Esophagus muscularis mucosa (tissue), 4 donors: ENCODE measurements at regions not wholly inside any gene's neighbourhood (a gene's known extent, or its start where the extent isn't known, plus 50 kb on each side); places are given as distances from the start of the nearest gene placed in this dataset.
A peak's percentile ranks its signal among the peaks of the same experiment; 100 is the strongest.

Source experiments
- DNase-seq: peaks from one replicate; pipeline ENCODE4 v3.0.0-alpha.2; 2017; ENCODE audit errors: extremely low spot score
- H3K27ac ChIP-seq, 4 donors: fragments of 200-600 bp; sonication (generic); replicated peaks in 1 of 4; 1 replicate in 3 of 4; 2 replicates in 1 of 4; pipeline ENCODE4 v1.5.1; 2016 to 2019; ENCODE audit warnings: mild to moderate bottlenecking in 1 of 4
- H3K27me3 ChIP-seq, 4 donors: fragments of 200-600 bp; sonication (generic); one replicate each; pipeline versions ENCODE4 v1.5.1 to v1.6.0; 2016 to 2019
- H3K36me3 ChIP-seq, 4 donors: fragments of 200-600 bp; sonication (generic); one replicate each; pipeline ENCODE4 v1.5.1; 2016 to 2019
- H3K4me1 ChIP-seq, 4 donors: fragments of 200-600 bp; sonication (generic); one replicate each; pipeline ENCODE4 v1.5.1; 2016 to 2019
- H3K4me3 ChIP-seq, 4 donors: fragments of 200-600 bp; sonication (generic); 1 replicate in 2 of 4; 2 replicates in 2 of 4; pipeline ENCODE4 v1.5.1; 2016 to 2019; ENCODE audit warnings: mild to moderate bottlenecking in 4 of 4, moderate library complexity in 1 of 4
- H3K9me3 ChIP-seq, 4 donors: fragments of 200-600 bp; sonication (generic); 1 replicate in 3 of 4; 2 replicates in 1 of 4; pipeline ENCODE4 v1.5.1; 2016 to 2019
- EP300 ChIP-seq: sonication (generic); formaldehyde crosslinking; IDR thresholded peaks from one replicate; pipeline ENCODE4 v1.6.1; 2017; ENCODE audit warnings: antibody characterized with exemption
- POLR2A ChIP-seq: fragments of 450-650 bp; IDR thresholded peaks from one replicate; pipeline ENCODE4 v1.6.1; 2017; ENCODE audit warnings: antibody characterized with exemption, moderate library complexity, mild to moderate bottlenecking, low read depth
- POLR2AphosphoS5 ChIP-seq, 2 donors: sonication (generic); formaldehyde crosslinking; IDR thresholded peaks; one replicate each; pipeline ENCODE4 v1.6.1; 2017; ENCODE audit warnings: antibody characterized with exemption in 2 of 2
- WGBS: methylation state at CpG from one replicate; pipeline ENCODE4 v1.1.5; 2018; 5-methylcytosine and 5-hydroxymethylcytosine counted together
- intact Hi-C: fragments of 100-400 bp; cut with DNase I; formaldehyde crosslinking; loops from one replicate; pipeline ENCODE4 v1.15.1; 2023
- TF ChIP-seq, protein P1 (sequence below), 3 experiments: fragments of 200-600 bp in 2 of 3; fragments of 450-650 bp in 1 of 3; sonication (generic) in 2 of 3; IDR thresholded peaks; one replicate each; pipeline ENCODE4 v1.5.1; 2017 to 2019; ENCODE audit warnings: antibody characterized with exemption in 3 of 3, mild to moderate bottlenecking in 2 of 3, moderate library complexity in 1 of 3

DNA sequence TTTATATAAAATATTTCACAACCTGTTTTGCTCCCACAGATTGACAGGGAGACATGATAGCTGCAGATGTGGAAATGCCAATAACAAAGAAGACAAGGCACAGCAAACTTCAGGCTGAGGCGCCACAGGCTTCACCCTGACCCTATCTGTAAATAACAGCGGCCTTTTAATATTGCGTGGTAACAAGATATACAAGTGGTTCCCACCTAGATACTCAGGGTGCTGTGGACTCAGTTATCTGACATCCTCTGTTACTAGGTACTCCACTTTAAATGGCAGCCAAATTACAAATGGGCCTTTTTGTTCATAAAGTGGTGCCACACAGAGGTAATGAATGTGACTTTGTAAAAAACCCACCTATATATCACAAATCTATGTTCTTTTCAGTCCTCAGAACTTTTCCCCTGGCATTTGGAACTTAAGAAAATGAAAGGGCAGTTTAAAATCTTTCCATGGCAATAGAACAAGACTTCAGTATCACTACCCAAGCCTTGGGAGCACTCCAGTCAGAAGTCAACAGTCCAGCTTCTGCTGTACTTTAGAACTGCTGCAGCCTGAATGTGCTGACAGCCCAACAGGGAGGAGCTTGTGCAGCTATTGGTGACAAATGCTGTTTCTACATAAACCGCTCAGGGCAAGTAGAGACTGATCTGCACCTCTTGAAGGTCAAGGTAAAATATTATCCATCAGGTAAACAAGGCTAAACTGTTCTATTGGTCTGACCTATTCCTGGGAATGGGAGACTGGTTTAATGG, 86.2 kb upstream of the DCD start:
- 83% methylated on average over 4 of the region's 4 CpGs for WGBS
- Histone ChIP-seq H3K27ac (no peak overlapping the region), H3K4me1 (no peaks in the 10 kb centered on the region)

DNA sequence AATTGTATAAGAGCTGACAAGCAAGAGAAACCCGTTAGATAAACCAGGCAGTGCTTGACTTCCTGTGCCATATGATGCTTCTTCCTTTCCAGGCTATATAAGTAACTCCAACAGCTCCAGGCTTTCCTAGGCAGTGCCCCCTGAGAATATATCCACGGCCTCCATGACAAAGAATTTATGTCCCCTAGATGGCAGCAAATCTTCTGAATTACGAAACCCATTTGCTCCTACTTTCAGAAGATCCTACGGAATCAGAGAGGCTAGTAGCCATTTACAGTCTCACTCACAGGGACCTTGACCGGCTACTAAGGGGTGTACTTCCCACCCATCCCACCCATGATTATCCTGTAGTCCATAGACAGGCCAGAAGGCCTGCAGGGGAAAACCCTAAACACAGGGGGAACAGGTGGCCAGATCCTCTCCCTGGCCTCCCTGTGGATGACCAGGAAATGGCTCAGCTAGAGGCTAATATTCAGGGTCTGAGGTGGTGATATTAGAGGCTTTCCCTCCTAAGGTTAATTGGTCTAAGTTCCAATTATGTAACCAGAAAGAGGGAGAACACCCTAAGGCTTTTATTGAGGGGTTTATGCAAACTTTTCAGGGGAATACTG, 77.2 kb upstream of the DCD start:
- Histone ChIP-seq H3K27ac (no peak overlapping the region), H3K4me1 (no peaks in the 10 kb centered on the region), H3K36me3 (no peaks in the 10 kb centered on the region), H3K9me3 (no peaks in the 10 kb centered on the region), H3K27me3 (peaks cover 0 to 4% (median 0%) of the 10 kb centered on the region in 4 donors), H3K4me3 (no peak overlapping the region)
- no peak for TF ChIP-seq POLR2AphosphoS5 (IDR thresholded peaks at IDR 0.05)
- TF ChIP-seq, protein P1, sequence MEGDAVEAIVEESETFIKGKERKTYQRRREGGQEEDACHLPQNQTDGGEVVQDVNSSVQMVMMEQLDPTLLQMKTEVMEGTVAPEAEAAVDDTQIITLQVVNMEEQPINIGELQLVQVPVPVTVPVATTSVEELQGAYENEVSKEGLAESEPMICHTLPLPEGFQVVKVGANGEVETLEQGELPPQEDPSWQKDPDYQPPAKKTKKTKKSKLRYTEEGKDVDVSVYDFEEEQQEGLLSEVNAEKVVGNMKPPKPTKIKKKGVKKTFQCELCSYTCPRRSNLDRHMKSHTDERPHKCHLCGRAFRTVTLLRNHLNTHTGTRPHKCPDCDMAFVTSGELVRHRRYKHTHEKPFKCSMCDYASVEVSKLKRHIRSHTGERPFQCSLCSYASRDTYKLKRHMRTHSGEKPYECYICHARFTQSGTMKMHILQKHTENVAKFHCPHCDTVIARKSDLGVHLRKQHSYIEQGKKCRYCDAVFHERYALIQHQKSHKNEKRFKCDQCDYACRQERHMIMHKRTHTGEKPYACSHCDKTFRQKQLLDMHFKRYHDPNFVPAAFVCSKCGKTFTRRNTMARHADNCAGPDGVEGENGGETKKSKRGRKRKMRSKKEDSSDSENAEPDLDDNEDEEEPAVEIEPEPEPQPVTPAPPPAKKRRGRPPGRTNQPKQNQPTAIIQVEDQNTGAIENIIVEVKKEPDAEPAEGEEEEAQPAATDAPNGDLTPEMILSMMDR (IDR thresholded peaks at IDR 0.05) = peak in 1 of 3 experiments; percentile 12
- 30% methylated on average over 5 of the region's 5 CpGs for WGBS
- DNase-seq = no peak
- intact Hi-C loops = no loop called here

More for the DNA sequence above, 86.2 kb upstream of the DCD start:
- DNase-seq = no peak
- no peaks in the 10 kb centered on the region for H3K36me3 ChIP-seq
- H3K9me3 ChIP-seq = no peaks in the 10 kb centered on the region
- TF ChIP-seq, protein P1 (IDR thresholded peaks at IDR 0.05) = no peak
- no peak overlapping the region for H3K4me3 ChIP-seq
- intact Hi-C loops = no loop called here
- no peaks in the 10 kb centered on the region for H3K27me3 ChIP-seq

DNA sequence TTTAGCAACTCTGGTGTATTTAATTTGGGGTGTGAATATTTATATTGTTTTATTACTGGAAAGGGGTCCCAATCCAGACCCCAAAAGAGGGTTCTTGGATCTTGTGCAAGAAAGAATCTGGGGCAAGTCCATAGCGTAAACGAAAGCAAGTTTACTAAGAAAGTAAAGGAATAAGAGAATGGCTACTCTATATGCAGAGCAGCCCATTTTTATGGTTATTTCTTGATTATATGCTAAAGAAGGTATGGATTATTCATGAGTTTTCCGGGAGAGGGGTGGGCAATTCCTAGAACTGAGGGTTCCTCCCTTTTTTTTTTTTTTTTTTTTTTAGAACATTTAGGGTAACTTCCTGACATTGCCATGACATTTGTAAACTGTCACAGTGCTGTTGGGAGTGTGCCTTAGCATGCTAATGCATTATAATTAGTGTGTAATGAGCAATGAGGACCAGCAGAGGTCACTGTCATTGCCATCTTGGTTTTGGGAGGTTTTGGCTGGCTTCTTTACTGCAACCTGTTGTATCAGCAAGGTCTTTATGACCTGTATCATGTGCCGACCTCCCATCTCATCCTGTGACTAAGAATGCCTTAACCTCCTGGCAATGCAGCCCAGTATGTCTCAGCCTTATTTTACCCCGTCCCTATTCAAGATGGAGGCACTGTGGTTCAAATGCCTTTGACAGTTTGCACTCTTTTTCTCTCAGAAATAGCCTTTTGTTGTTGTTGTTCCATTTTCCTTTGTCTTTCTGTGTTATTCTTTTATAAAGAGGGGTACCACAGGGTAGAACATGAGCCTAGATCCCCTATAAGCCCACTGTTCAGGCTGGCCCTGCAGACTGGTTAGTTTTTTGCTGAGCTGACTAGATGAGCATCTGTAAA, 75.5 kb upstream of the DCD start:
- no peak for DNase-seq
- no peaks in the 10 kb centered on the region for H3K4me1 ChIP-seq
- 86% methylated on average over 5 of the region's 5 CpGs for WGBS
- intact Hi-C loops = no loop called here
- TF ChIP-seq EP300 (no peak), POLR2A (no peak), POLR2AphosphoS5 (IDR thresholded peaks at IDR 0.05) (no peak)
- TF ChIP-seq, protein P1 (IDR thresholded peaks at IDR 0.05) = peak in 1 of 3 experiments; percentile 32
- no peaks in the 10 kb centered on the region for H3K36me3 ChIP-seq
- no peaks in the 10 kb centered on the region for H3K9me3 ChIP-seq
- H3K4me3 ChIP-seq = no peak overlapping the region
- H3K27ac ChIP-seq = no peak overlapping the region
- peaks cover 0 to 9% (median 0%) of the 10 kb centered on the region in 4 donors for H3K27me3 ChIP-seq

DNA sequence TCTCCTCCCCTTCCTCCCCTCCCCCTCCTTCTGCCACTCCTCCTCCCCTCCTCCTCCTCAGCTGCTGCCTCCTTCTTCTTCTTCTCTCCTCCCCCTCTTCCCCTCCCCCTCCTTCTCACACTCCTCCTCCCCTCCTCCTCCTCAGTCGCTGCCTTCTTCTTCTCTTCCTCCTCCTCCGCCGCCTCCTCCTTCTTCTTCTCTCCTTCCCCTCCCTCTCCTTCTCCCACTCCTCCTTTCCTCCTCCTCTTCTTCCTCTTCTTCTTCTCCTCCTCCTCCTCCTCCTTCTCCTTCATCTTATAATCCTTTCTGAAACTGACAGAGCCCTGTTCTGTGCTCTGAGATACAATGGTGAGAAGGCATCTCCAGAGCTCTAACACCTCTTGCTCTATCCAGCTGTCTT, 73.1 kb upstream of the DCD start:
- H3K27me3 ChIP-seq = peaks cover 0 to 9% (median 0%) of the 10 kb centered on the region in 4 donors
- H3K9me3 ChIP-seq = no peaks in the 10 kb centered on the region
- intact Hi-C loops = no loop called here
- no peak overlapping the region for H3K27ac ChIP-seq
- no peak overlapping the region for H3K4me3 ChIP-seq
- TF ChIP-seq POLR2A = no peak
- TF ChIP-seq, protein P1 (IDR thresholded peaks at IDR 0.05) = no peak
- TF ChIP-seq POLR2AphosphoS5 (IDR thresholded peaks at IDR 0.05) = no peak
- TF ChIP-seq EP300 = no peak
- no peak for DNase-seq
- 48% methylated on average over 3 of the region's 3 CpGs for WGBS
- H3K36me3 ChIP-seq = no peaks in the 10 kb centered on the region
- no peaks in the 10 kb centered on the region for H3K4me1 ChIP-seq
